ENCODE measurements at regions not wholly inside any gene's neighbourhood (a gene's known extent, or its start where the extent isn't known, plus 50 kb on each side); places are given as distances from the start of the nearest gene placed in this dataset.

- H3K4me3 ChIP-seq (ENCODE audit: low read depth, low read length, poor library complexity, severe bottlenecking) = no peak overlapping the region
- H3K79me2 ChIP-seq (ENCODE audit: insufficient read depth, low read depth, low read length) = no peaks in the 10 kb centered on the region
- no peak overlapping the region for H3K4me2 ChIP-seq (ENCODE audit: low read length)
- H3K9me2 ChIP-seq (ENCODE audit: insufficient read depth, low read length) = no peaks in the 10 kb centered on the region
- no TSS peak for BruUV-seq (replicated peaks)
- no peaks in the 10 kb centered on the region for H3K36me3 ChIP-seq (ENCODE audit: insufficient read depth, low read length)
- no peak for DNase-seq (ENCODE audit: low spot score)
- no peaks in the 10 kb centered on the region for H3K4me1 ChIP-seq (ENCODE audit: insufficient read depth, low read length, poor library complexity, severe bottlenecking)
- intact Hi-C loops (cut with micrococcal nuclease; ENCODE audit: unreplicated experiment) = no loop called here
- no peaks in the 10 kb centered on the region for H4K20me1 ChIP-seq (ENCODE audit: insufficient read depth, low read length)
- H2AFZ ChIP-seq (ENCODE audit: low read length) = no peak overlapping the region
- POLR2A ChIA-PET = interaction anchor here (0.6 to 1.4 kb wide), 4 partner anchors 9 to 601 kb away, joined by 3 to 5 read pairs (median 4); no protein-coding TSS in a partner anchor
- H3K9me3 ChIP-seq (ENCODE audit: low read length) = no peaks in the 10 kb centered on the region
- no peak overlapping the region for H3K27ac ChIP-seq (ENCODE audit: low read depth, low read length, poor library complexity, severe bottlenecking)
- CTCF ChIA-PET (ENCODE audit: unreplicated experiment) = no interaction called here
- TF ChIP-seq CTCF (conservative IDR thresholded peaks at IDR 0.05; ENCODE audit: low read length) = no peak
- no peak for TF ChIP-seq EZH2phosphoT487 (IDR thresholded peaks at IDR 0.05; ENCODE audit: borderline replicate concordance, low read depth, low read length)
Observed at GRCh38 chr7:145134377-145134776, 298.5 kb upstream of the TPK1 start.

DNA sequence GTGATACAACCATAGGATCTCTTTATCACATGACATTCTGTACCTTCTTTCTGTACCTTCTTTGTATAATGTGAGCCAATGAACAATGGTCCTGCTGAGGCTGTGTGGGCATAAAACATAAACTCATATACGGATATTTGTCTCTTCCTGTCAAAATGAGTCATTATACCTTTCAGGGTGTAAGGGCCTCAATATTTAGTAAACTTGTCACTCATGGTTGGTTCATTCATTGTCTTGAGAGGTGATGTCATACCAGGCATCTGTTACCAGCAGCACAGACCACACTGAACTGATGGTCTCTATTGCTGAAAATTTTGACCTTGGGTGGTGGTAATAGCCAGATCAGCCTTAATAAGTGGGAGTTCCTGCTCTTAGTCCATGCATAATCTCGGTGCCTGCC lies 287.6 kb upstream of the TPK1 start:
- no peaks in the 10 kb centered on the region for H4K20me1 ChIP-seq (ENCODE audit: insufficient read depth, low read length)
- no peaks in the 10 kb centered on the region for H3K36me3 ChIP-seq (ENCODE audit: insufficient read depth, low read length)
- POLR2A ChIA-PET = no interaction called here
- H3K4me2 ChIP-seq (ENCODE audit: low read length) = no peak overlapping the region
- H3K4me3 ChIP-seq (ENCODE audit: low read depth, low read length, poor library complexity, severe bottlenecking) = no peak overlapping the region
- intact Hi-C loops (cut with micrococcal nuclease; ENCODE audit: unreplicated experiment) = no loop called here
- H3K9me2 ChIP-seq (ENCODE audit: insufficient read depth, low read length) = no peaks in the 10 kb centered on the region
- no peak overlapping the region for H3K27ac ChIP-seq (ENCODE audit: low read depth, low read length, poor library complexity, severe bottlenecking)
- H3K4me1 ChIP-seq (ENCODE audit: insufficient read depth, low read length, poor library complexity, severe bottlenecking) = no peaks in the 10 kb centered on the region
- DNase-seq (ENCODE audit: low spot score) = no peak
- BruUV-seq (replicated peaks) = no TSS peak
- TF ChIP-seq EZH2phosphoT487 (IDR thresholded peaks at IDR 0.05; ENCODE audit: borderline replicate concordance, low read depth, low read length) (no peak), CTCF (conservative IDR thresholded peaks at IDR 0.05; ENCODE audit: low read length) (no peak)
- H3K9me3 ChIP-seq (ENCODE audit: low read length) = no peaks in the 10 kb centered on the region
- H3K79me2 ChIP-seq (ENCODE audit: insufficient read depth, low read depth, low read length) = no peaks in the 10 kb centered on the region
- CTCF ChIA-PET (ENCODE audit: unreplicated experiment) = no interaction called here
- no peak overlapping the region for H2AFZ ChIP-seq (ENCODE audit: low read length)

DNA sequence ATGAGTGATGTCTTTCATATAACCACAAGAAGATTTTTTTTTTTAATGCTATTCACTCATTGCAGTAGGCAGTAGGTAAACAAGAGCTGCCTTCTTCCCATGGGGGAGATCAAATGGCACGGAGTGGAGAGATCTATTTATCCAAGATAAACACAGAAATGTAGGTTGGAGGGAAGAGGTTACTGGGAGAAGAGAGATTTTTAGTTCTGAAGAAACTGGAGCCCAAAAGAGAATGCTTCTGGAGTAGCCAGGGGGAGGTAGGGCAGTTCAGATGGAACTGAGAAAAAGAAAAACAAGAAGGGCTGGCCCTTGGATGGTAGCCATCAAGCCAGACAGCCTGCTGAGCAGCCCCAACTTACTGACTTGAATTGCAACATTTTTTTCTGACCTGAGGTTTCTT lies 270.1 kb upstream of the TPK1 start:
- H2AFZ ChIP-seq (ENCODE audit: low read length) = no peak overlapping the region
- no peaks in the 10 kb centered on the region for H3K9me3 ChIP-seq (ENCODE audit: low read length)
- ChIA-PET POLR2A (interaction anchor here (1.8 kb wide), 1 partner anchor 22 kb away, joined by 5 read pairs; no protein-coding TSS in a partner anchor), CTCF (ENCODE audit: unreplicated experiment) (no interaction called here)
- H3K4me2 ChIP-seq (ENCODE audit: low read length) = no peak overlapping the region
- BruUV-seq (replicated peaks) = no TSS peak
- no peaks in the 10 kb centered on the region for H3K36me3 ChIP-seq (ENCODE audit: insufficient read depth, low read length)
- no peak overlapping the region for H3K4me3 ChIP-seq (ENCODE audit: low read depth, low read length, poor library complexity, severe bottlenecking)
- intact Hi-C loops (cut with micrococcal nuclease; ENCODE audit: unreplicated experiment) = no loop called here
- H3K79me2 ChIP-seq (ENCODE audit: insufficient read depth, low read depth, low read length) = no peaks in the 10 kb centered on the region
- TF ChIP-seq EZH2phosphoT487 (IDR thresholded peaks at IDR 0.05; ENCODE audit: borderline replicate concordance, low read depth, low read length) (no peak), CTCF (conservative IDR thresholded peaks at IDR 0.05; ENCODE audit: low read length) (no peak)
- H3K4me1 ChIP-seq (ENCODE audit: insufficient read depth, low read length, poor library complexity, severe bottlenecking) = no peaks in the 10 kb centered on the region
- no peak overlapping the region for H3K27ac ChIP-seq (ENCODE audit: low read depth, low read length, poor library complexity, severe bottlenecking)
- no peaks in the 10 kb centered on the region for H4K20me1 ChIP-seq (ENCODE audit: insufficient read depth, low read length)
- no peak for DNase-seq (ENCODE audit: low spot score)
- H3K9me2 ChIP-seq (ENCODE audit: insufficient read depth, low read length) = no peaks in the 10 kb centered on the region

Data from OCI-LY7 (cell line).